DOHH2 (cell line): ENCODE measurements at regions not wholly inside any gene's neighbourhood (a gene's known extent, or its start where the extent isn't known, plus 50 kb on each side); places are given as distances from the start of the nearest gene placed in this dataset.
"Not testable (repeated sequence)": the region's sequence is repeated elsewhere in the genome, so short reads cannot be mapped to it uniquely, and the experiment has no call there.

Experiments
- H3F3A ChIP-seq: fragments of 200-600 bp; sonication (generic), shearing (Covaris generic); 2 replicates; pipeline ENCODE4 v1.6.0; 2016; ENCODE audit warnings: antibody characterized with exemption, mild to moderate bottlenecking; ENCODE audit not compliant: control insufficient read depth, insufficient read depth
- H3K27ac ChIP-seq: fragments of 200-600 bp; sonication (generic); 2 replicates; pipeline ENCODE4 v1.5.1; 2014; ENCODE audit warnings: low read depth, mild to moderate bottlenecking, low read length, moderate library complexity
- H3K27me3 ChIP-seq: fragments of 200-600 bp; sonication (generic); 2 replicates; pipeline ENCODE4 v1.6.1; 2014; ENCODE audit warnings: mild to moderate bottlenecking, low read length, mixed read lengths; ENCODE audit not compliant: control insufficient read depth
- H3K36me3 ChIP-seq: fragments of 200-600 bp; sonication (generic); 2 replicates; pipeline ENCODE4 v1.6.1; 2014; ENCODE audit warnings: mild to moderate bottlenecking, low read length, moderate library complexity, mixed read lengths; ENCODE audit not compliant: control insufficient read depth
- H3K4me1 ChIP-seq: fragments of 200-600 bp; sonication (generic); 2 replicates; pipeline ENCODE4 v1.6.1; 2014; ENCODE audit warnings: mild to moderate bottlenecking, low read length, mixed read lengths; ENCODE audit not compliant: control insufficient read depth
- H3K4me2 ChIP-seq: fragments of 200-600 bp; sonication (generic); 2 replicates; pipeline ENCODE4 v1.6.0; 2014; ENCODE audit warnings: mild to moderate bottlenecking, low read length, moderate library complexity
- H3K4me3 ChIP-seq: fragments of 200-600 bp; sonication (generic); 2 replicates; pipeline ENCODE4 v1.5.1; 2014; ENCODE audit warnings: mild to moderate bottlenecking, low read length, mixed read lengths
- H3K79me2 ChIP-seq: fragments of 200-600 bp; sonication (generic); 2 replicates; pipeline ENCODE4 v1.6.1; 2014; ENCODE audit warnings: mild to moderate bottlenecking, low read length, mixed read lengths; ENCODE audit not compliant: control insufficient read depth
- H3K9me2 ChIP-seq: fragments of 200-600 bp; sonication (generic); replicated peaks from 2 replicates; pipeline ENCODE4 v1.6.1; 2014; ENCODE audit warnings: mild to moderate bottlenecking, low read length, mixed read lengths; ENCODE audit not compliant: control insufficient read depth
- H3K9me3 ChIP-seq: fragments of 200-600 bp; sonication (generic); 2 replicates; pipeline ENCODE4 v1.6.1; 2014; ENCODE audit warnings: antibody characterized with exemption, low read length, mixed read lengths; ENCODE audit not compliant: control insufficient read depth, insufficient read depth
- H4K20me1 ChIP-seq: fragments of 200-600 bp; sonication (generic); 2 replicates; pipeline ENCODE4 v1.6.0; 2014; ENCODE audit warnings: low read depth, mild to moderate bottlenecking, antibody characterized with exemption, low read length, moderate library complexity; ENCODE audit not compliant: control insufficient read depth, insufficient read depth
- CTCF ChIP-seq: fragments of 200-600 bp; sonication (generic); IDR thresholded peaks from one replicate; pipeline ENCODE4 v1.5.1; 2014; ENCODE audit warnings: antibody characterized with exemption, mild to moderate bottlenecking, low read depth, low read length; ENCODE audit not compliant: poor library complexity, severe bottlenecking
- EZH2phosphoT487 ChIP-seq: fragments of 200-600 bp; sonication (generic); IDR thresholded peaks from 2 replicates; pipeline ENCODE4 v1.6.1; 2017; ENCODE audit warnings: borderline replicate concordance, mild to moderate bottlenecking, antibody characterized with exemption, low read length, moderate library complexity, mixed read lengths

- no peaks in the 10 kb centered on the region for H3F3A ChIP-seq
- H3K9me2 ChIP-seq: no peaks in the 10 kb centered on the region
- no peaks in the 10 kb centered on the region for H3K79me2 ChIP-seq
- no peak overlapping the region for H3K4me3 ChIP-seq
- no peaks in the 10 kb centered on the region for H3K36me3 ChIP-seq
- H3K27ac ChIP-seq: no peak overlapping the region
- H3K27me3 ChIP-seq: no peaks in the 10 kb centered on the region
- no peaks in the 10 kb centered on the region for H3K9me3 ChIP-seq
- TF ChIP-seq CTCF: no peak
- TF ChIP-seq EZH2phosphoT487: no peak
- H3K4me1 ChIP-seq: no peaks in the 10 kb centered on the region
- H3K4me2 ChIP-seq: no peak overlapping the region
- H4K20me1 ChIP-seq: no peaks in the 10 kb centered on the region
Measured at GRCh38 chr4:34486461-34487363, 1757.6 kb downstream of the ARAP2 start.

- no peak for TF ChIP-seq EZH2phosphoT487
- no peak for TF ChIP-seq CTCF
Measured at GRCh38 chr4:34492414-34492813, 1751.9 kb downstream of the ARAP2 start.

GRCh38 chr4:34502086-34502485 lies 1742.2 kb downstream of the ARAP2 start:
- H3K4me1 ChIP-seq: no peaks in the 10 kb centered on the region
- no peaks in the 10 kb centered on the region for H3F3A ChIP-seq
- H3K27me3 ChIP-seq: no peaks in the 10 kb centered on the region
- H3K9me3 ChIP-seq: no peaks in the 10 kb centered on the region; the same call in 1 of the 2 replicates
- no peak for TF ChIP-seq EZH2phosphoT487
- no peak for TF ChIP-seq CTCF
- no peaks in the 10 kb centered on the region for H3K36me3 ChIP-seq
- H3K9me2 ChIP-seq: no peaks in the 10 kb centered on the region
- no peaks in the 10 kb centered on the region for H4K20me1 ChIP-seq
- H3K4me2 ChIP-seq: no peak overlapping the region
- H3K4me3 ChIP-seq: no peak overlapping the region
- no peak overlapping the region for H3K27ac ChIP-seq
- H3K79me2 ChIP-seq: no peaks in the 10 kb centered on the region

More at GRCh38 chr4:34492414-34492813, 1751.9 kb downstream of the ARAP2 start:
- no peaks in the 10 kb centered on the region for H3K9me2 ChIP-seq
- no peaks in the 10 kb centered on the region for H3F3A ChIP-seq
- no peaks in the 10 kb centered on the region for H3K79me2 ChIP-seq
- H3K27ac ChIP-seq: no peak overlapping the region
- H3K27me3 ChIP-seq: no peaks in the 10 kb centered on the region
- H3K36me3 ChIP-seq: no peaks in the 10 kb centered on the region
- H4K20me1 ChIP-seq: no peaks in the 10 kb centered on the region
- no peaks in the 10 kb centered on the region for H3K4me1 ChIP-seq
- H3K9me3 ChIP-seq: no peaks in the 10 kb centered on the region; the same call in 1 of the 2 replicates
- H3K4me3 ChIP-seq: no peak overlapping the region
- H3K4me2 ChIP-seq: no peak overlapping the region

GRCh38 chr4:34504731-34505130 lies 1739.6 kb downstream of the ARAP2 start:
- H3K79me2 ChIP-seq, H4K20me1 ChIP-seq, H3K36me3 ChIP-seq, H3K4me2 ChIP-seq, H3K9me3 ChIP-seq, H3K4me1 ChIP-seq, H3K4me3 ChIP-seq, H3K9me2 ChIP-seq, H3K27me3 ChIP-seq, H3K27ac ChIP-seq, H3F3A ChIP-seq: not testable (repeated sequence)

- H3K79me2 ChIP-seq, H4K20me1 ChIP-seq, H3K4me1 ChIP-seq, H3K27me3 ChIP-seq, H3F3A ChIP-seq, H3K36me3 ChIP-seq, H3K27ac ChIP-seq, H3K9me2 ChIP-seq, H3K9me3 ChIP-seq, H3K4me2 ChIP-seq, H3K4me3 ChIP-seq: not testable (repeated sequence)
Measured at GRCh38 chr4:34506511-34507092, 1737.7 kb downstream of the ARAP2 start.
